Stimulated activated CD4-positive, alpha-beta T cell treated with anti-CD3 and anti-CD28 coated beads, TNF-alpha, amount 100 ng/mL, for 1 hour (primary cell): ENCODE measurements at regions not wholly inside any gene's neighbourhood (a gene's known extent, or its start where the extent isn't known, plus 50 kb on each side); places are given as distances from the start of the nearest gene placed in this dataset.

Experiments used
- DNase-seq, 3 donors: peaks; one replicate each; pipeline ENCODE4 v3.0.0-alpha.2; 2020; ENCODE audit warnings: low read depth in 3 of 3, low spot score in 1 of 3

- DNase-seq = no peak
These were observed 350.1 kb downstream of the CBLN2 start for GRCh38 chr18:72194072-72194471.

GRCh38 chr18:72187956-72188355, 356.2 kb downstream of the CBLN2 start:
- DNase-seq = no peak

- DNase-seq = no peak
These were observed 362.8 kb downstream of the CBLN2 start for GRCh38 chr18:72181241-72181764.

- no peak for DNase-seq
These were observed 363.5 kb downstream of the CBLN2 start for GRCh38 chr18:72180689-72181088.

- DNase-seq = no peak
These were observed 369.0 kb downstream of the CBLN2 start for GRCh38 chr18:72174972-72175649.

- DNase-seq = no peak
These were observed 372.5 kb downstream of the CBLN2 start for GRCh38 chr18:72171596-72171995.

GRCh38 chr18:72161691-72162090, 382.5 kb downstream of the CBLN2 start:
- DNase-seq = no peak

- no peak for DNase-seq
These were observed 383.4 kb downstream of the CBLN2 start for GRCh38 chr18:72160510-72161445.

GRCh38 chr18:72155327-72155726, 388.8 kb downstream of the CBLN2 start:
- no peak for DNase-seq

- DNase-seq = no peak
These were observed 389.2 kb downstream of the CBLN2 start for GRCh38 chr18:72154926-72155325.

- no peak for DNase-seq
These were observed 391.2 kb downstream of the CBLN2 start for GRCh38 chr18:72152935-72153334.

- DNase-seq = no peak
These were observed 396.3 kb downstream of the CBLN2 start for GRCh38 chr18:72147830-72148229.

GRCh38 chr18:72140007-72140406, 404.1 kb downstream of the CBLN2 start:
- no peak for DNase-seq

GRCh38 chr18:72128649-72129048, 415.5 kb downstream of the CBLN2 start:
- DNase-seq = no peak

- no peak for DNase-seq
These were observed 422.0 kb downstream of the CBLN2 start for GRCh38 chr18:72122103-72122502.

GRCh38 chr18:72119082-72119481, 425.1 kb downstream of the CBLN2 start:
- DNase-seq = no peak

GRCh38 chr18:72114801-72115594, 429.1 kb downstream of the CBLN2 start:
- DNase-seq = no peak

- DNase-seq = no peak
These were observed 436.3 kb downstream of the CBLN2 start for GRCh38 chr18:72107647-72108383.

GRCh38 chr18:72104851-72105250, 439.3 kb downstream of the CBLN2 start:
- no peak for DNase-seq

GRCh38 chr18:72102412-72102811, 441.7 kb downstream of the CBLN2 start:
- no peak for DNase-seq
